ENCODE measurements at regions not wholly inside any gene's neighbourhood (a gene's known extent, or its start where the extent isn't known, plus 50 kb on each side); places are given as distances from the start of the nearest gene placed in this dataset.
"Not testable (repeated sequence)": the region's sequence is repeated elsewhere in the genome, so short reads cannot be mapped to it uniquely, and the experiment has no call there.

- DNase-seq = no peak
These were observed 405.1 kb upstream of the PTGER4 start for GRCh38 chr5:40274568-40274967.

GRCh38 chr5:40273936-40274335 lies 405.8 kb upstream of the PTGER4 start:
- no peak for DNase-seq

GRCh38 chr5:40271476-40271875 lies 408.2 kb upstream of the PTGER4 start:
- no peak for DNase-seq

GRCh38 chr5:40270274-40270845 lies 409.4 kb upstream of the PTGER4 start:
- no peak for DNase-seq

GRCh38 chr5:40268088-40268487 lies 411.6 kb upstream of the PTGER4 start:
- no peak for DNase-seq

- no peak for DNase-seq
These were observed 412.8 kb upstream of the PTGER4 start for GRCh38 chr5:40266952-40267351.

GRCh38 chr5:40261984-40262383 lies 417.7 kb upstream of the PTGER4 start:
- DNase-seq = no peak

- DNase-seq = no peak
These were observed 419.4 kb upstream of the PTGER4 start for GRCh38 chr5:40260361-40260760.

- DNase-seq = no peak
These were observed 421.5 kb upstream of the PTGER4 start for GRCh38 chr5:40258222-40258621.

GRCh38 chr5:40240671-40241070 lies 439.0 kb upstream of the PTGER4 start:
- no peak for DNase-seq

- no peak for DNase-seq
These were observed 439.6 kb upstream of the PTGER4 start for GRCh38 chr5:40240111-40240510.

GRCh38 chr5:40238066-40238745 lies 441.5 kb upstream of the PTGER4 start:
- DNase-seq = no peak

GRCh38 chr5:40235471-40236400 lies 444.0 kb upstream of the PTGER4 start:
- DNase-seq = no peak

GRCh38 chr5:40233268-40233667 lies 446.4 kb upstream of the PTGER4 start:
- DNase-seq = no peak

GRCh38 chr5:40227931-40228330 lies 451.8 kb upstream of the PTGER4 start:
- DNase-seq = no peak

GRCh38 chr5:40227366-40227765 lies 452.3 kb upstream of the PTGER4 start:
- DNase-seq = no peak

- no peak for DNase-seq
These were observed 452.8 kb upstream of the PTGER4 start for GRCh38 chr5:40226906-40227305.

- not testable (repeated sequence) for DNase-seq
These were observed 454.6 kb upstream of the PTGER4 start for GRCh38 chr5:40225147-40225546.

- no peak for DNase-seq
These were observed 455.3 kb upstream of the PTGER4 start for GRCh38 chr5:40224421-40224820.

- no peak for DNase-seq
These were observed 455.8 kb upstream of the PTGER4 start for GRCh38 chr5:40223884-40224402.

GRCh38 chr5:40221796-40222195 lies 457.9 kb upstream of the PTGER4 start:
- no peak for DNase-seq

- no peak for DNase-seq
These were observed 458.5 kb upstream of the PTGER4 start for GRCh38 chr5:40221255-40221654.

GRCh38 chr5:40220260-40220659 lies 459.5 kb upstream of the PTGER4 start:
- DNase-seq = no peak

GRCh38 chr5:40217553-40217952 lies 462.2 kb upstream of the PTGER4 start:
- no peak for DNase-seq
